ENCODE measurements at regions not wholly inside any gene's neighbourhood (a gene's known extent, or its start where the extent isn't known, plus 50 kb on each side); places are given as distances from the start of the nearest gene placed in this dataset.

DNA sequence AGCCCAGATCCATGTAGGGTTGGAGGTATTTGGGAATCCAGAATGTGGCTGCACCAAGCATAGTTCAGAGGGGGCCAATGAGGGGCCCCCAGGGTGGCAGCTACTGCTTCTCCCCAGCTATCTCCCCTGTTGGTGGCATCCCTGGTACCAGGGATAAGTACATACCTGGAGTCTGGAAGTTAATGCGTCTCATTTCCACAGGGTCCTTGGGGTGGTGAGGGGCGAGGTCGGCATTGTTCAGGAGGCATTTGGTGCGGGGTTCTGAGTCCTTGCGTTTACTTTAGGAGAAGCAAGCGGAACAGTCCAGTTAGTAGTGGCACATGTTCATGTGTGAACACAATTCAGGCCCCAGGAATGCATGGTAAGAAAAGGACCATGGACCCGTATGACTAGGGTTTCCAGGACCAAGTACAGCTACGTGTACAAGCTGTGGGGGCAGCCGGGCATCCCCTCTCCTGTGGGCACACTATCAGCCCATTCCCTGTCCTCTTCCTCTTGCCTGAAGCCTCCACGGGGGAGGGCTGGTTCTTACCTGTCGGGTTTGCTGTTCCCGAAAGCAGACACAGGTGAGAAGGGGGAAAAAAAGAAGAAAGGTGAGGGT lies 122.3 kb downstream of the PTPRS start:
- no peaks in the 10 kb centered on the region for H3K4me1 ChIP-seq (ENCODE audit: control insufficient read depth, insufficient read depth, low read depth, low read length)
- no peak overlapping the region for H3K4me3 ChIP-seq (ENCODE audit: insufficient read depth in 1 of 2, low read depth in 1 of 2, low read length in 2 of 2)
- H3K9ac ChIP-seq (ENCODE audit: low read length), result no peak overlapping the region
- H2AFZ ChIP-seq (ENCODE audit: low read depth, low read length), result no peak overlapping the region
- H3K4me2 ChIP-seq (ENCODE audit: low read length, poor library complexity, severe bottlenecking), result no peak overlapping the region
- no peaks in the 10 kb centered on the region for H3K79me1 ChIP-seq (replicated peaks; ENCODE audit: low read length, poor library complexity, severe bottlenecking)
- H3K36me3 ChIP-seq (ENCODE audit: control insufficient read depth in 1 of 2, insufficient read depth in 2 of 2, low read depth in 1 of 2, low read length in 2 of 2), result peaks cover 86 to 88% of the 10 kb centered on the region in 2 experiments
- no peak overlapping the region for H3K4ac ChIP-seq (ENCODE audit: low read depth in 1 of 2, low read length in 2 of 2)
- no peak overlapping the region for H3K18ac ChIP-seq (ENCODE audit: low read depth in 1 of 2, low read length in 2 of 2)
- DNase-seq, result no peak
- no peak overlapping the region for H2BK5ac ChIP-seq (ENCODE audit: low read depth, low read length, poor library complexity, severe bottlenecking)
- peaks cover 24% of the 10 kb centered on the region for H3K9me3 ChIP-seq (ENCODE audit: control insufficient read depth, low read length)
- H2BK12ac ChIP-seq (ENCODE audit: low read length in 2 of 2), result no peak overlapping the region
- H3K23ac ChIP-seq (ENCODE audit: low read length in 2 of 2), result no peak overlapping the region
- no peak overlapping the region for H3K27ac ChIP-seq (ENCODE audit: low read length, poor library complexity, severe bottlenecking)
- 96% methylated on average over 11 of the region's 12 CpGs for WGBS
- H3K27me3 ChIP-seq (ENCODE audit: control insufficient read depth in 1 of 2, insufficient read depth in 1 of 2, low read length in 2 of 2), result no peaks in the 10 kb centered on the region
- H2AK5ac ChIP-seq (ENCODE audit: low read length, severe bottlenecking), result no peak overlapping the region
- H4K8ac ChIP-seq (ENCODE audit: low read length), result no peak overlapping the region
- H3K14ac ChIP-seq (ENCODE audit: low read length in 2 of 2), result no peak overlapping the region
- no peak overlapping the region for H2BK15ac ChIP-seq (ENCODE audit: low read depth, poor library complexity, severe bottlenecking)
- no peak overlapping the region for H4K91ac ChIP-seq (ENCODE audit: low read length)
- H2BK120ac ChIP-seq (ENCODE audit: low read depth, low read length), result no peak overlapping the region

DNA sequence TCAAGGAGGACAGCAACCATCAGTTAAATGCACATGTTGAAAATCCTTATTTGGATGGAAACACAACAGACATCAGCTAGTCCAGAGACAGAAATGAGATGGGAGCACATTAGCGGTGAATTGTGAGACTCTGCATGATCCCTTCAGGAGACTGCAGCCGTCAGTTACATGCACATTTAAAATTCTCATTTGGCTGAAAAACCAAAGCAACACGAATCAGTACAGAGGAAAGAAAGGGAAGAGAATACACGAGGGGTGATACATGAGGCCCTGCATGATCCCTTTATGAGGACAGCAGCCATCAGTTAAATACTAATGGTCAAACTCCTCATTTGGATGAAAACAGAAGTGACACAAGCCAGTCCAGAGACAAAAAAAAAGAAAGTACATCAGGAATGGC lies 123.4 kb downstream of the PTPRS start:
- Histone ChIP-seq H3K18ac (ENCODE audit: low read depth in 1 of 2, low read length in 2 of 2) (no peak overlapping the region), H4K8ac (ENCODE audit: low read length) (no peak overlapping the region), H3K4me1 (ENCODE audit: control insufficient read depth, insufficient read depth, low read depth, low read length) (no peaks in the 10 kb centered on the region), H3K27me3 (ENCODE audit: control insufficient read depth in 1 of 2, insufficient read depth in 1 of 2, low read length in 2 of 2) (no peaks in the 10 kb centered on the region), H2BK15ac (ENCODE audit: low read depth, poor library complexity, severe bottlenecking) (no peak overlapping the region), H3K36me3 (ENCODE audit: control insufficient read depth in 1 of 2, insufficient read depth in 2 of 2, low read depth in 1 of 2, low read length in 2 of 2) (peaks cover 86 to 95% of the 10 kb centered on the region in 2 experiments), H4K91ac (ENCODE audit: low read length) (no peak overlapping the region), H2BK5ac (ENCODE audit: low read depth, low read length, poor library complexity, severe bottlenecking) (no peak overlapping the region), H3K4ac (ENCODE audit: low read depth in 1 of 2, low read length in 2 of 2) (no peak overlapping the region), H3K14ac (ENCODE audit: low read length in 2 of 2) (no peak overlapping the region), H2AK5ac (ENCODE audit: low read length, severe bottlenecking) (no peak overlapping the region), H3K9me3 (ENCODE audit: control insufficient read depth, low read length) (peaks cover 24% of the 10 kb centered on the region), H2BK12ac (ENCODE audit: low read length in 2 of 2) (no peak overlapping the region), H2AFZ (ENCODE audit: low read depth, low read length) (no peak overlapping the region), H3K27ac (ENCODE audit: low read length, poor library complexity, severe bottlenecking) (no peak overlapping the region), H3K9ac (ENCODE audit: low read length) (no peak overlapping the region), H3K23ac (ENCODE audit: low read length in 2 of 2) (no peak overlapping the region), H3K4me3 (ENCODE audit: insufficient read depth in 1 of 2, low read depth in 1 of 2, low read length in 2 of 2) (no peak overlapping the region), H3K4me2 (ENCODE audit: low read length, poor library complexity, severe bottlenecking) (no peak overlapping the region), H2BK120ac (ENCODE audit: low read depth, low read length) (no peak overlapping the region), H3K79me1 (replicated peaks; ENCODE audit: low read length, poor library complexity, severe bottlenecking) (no peaks in the 10 kb centered on the region)
- DNase-seq, result no peak
- 87% methylated on average over 4 of the region's 4 CpGs for WGBS

- DNase-seq, result no peak
- peaks cover 87 to 96% of the 10 kb centered on the region in 2 experiments for H3K36me3 ChIP-seq (ENCODE audit: control insufficient read depth in 1 of 2, insufficient read depth in 2 of 2, low read depth in 1 of 2, low read length in 2 of 2)
- H3K27ac ChIP-seq (ENCODE audit: low read length, poor library complexity, severe bottlenecking), result no peak overlapping the region
- no peak overlapping the region for H4K91ac ChIP-seq (ENCODE audit: low read length)
- H2BK5ac ChIP-seq (ENCODE audit: low read depth, low read length, poor library complexity, severe bottlenecking), result no peak overlapping the region
- H3K4me3 ChIP-seq (ENCODE audit: insufficient read depth in 1 of 2, low read depth in 1 of 2, low read length in 2 of 2), result no peak overlapping the region
- H2BK120ac ChIP-seq (ENCODE audit: low read depth, low read length), result no peak overlapping the region
- H3K4me1 ChIP-seq (ENCODE audit: control insufficient read depth, insufficient read depth, low read depth, low read length), result no peaks in the 10 kb centered on the region
- H2AK5ac ChIP-seq (ENCODE audit: low read length, severe bottlenecking), result no peak overlapping the region
- no peak overlapping the region for H3K23ac ChIP-seq (ENCODE audit: low read length in 2 of 2)
- H3K79me1 ChIP-seq (replicated peaks; ENCODE audit: low read length, poor library complexity, severe bottlenecking), result no peaks in the 10 kb centered on the region
- no peak overlapping the region for H2BK15ac ChIP-seq (ENCODE audit: low read depth, poor library complexity, severe bottlenecking)
- H4K8ac ChIP-seq (ENCODE audit: low read length), result no peak overlapping the region
- no peak overlapping the region for H3K4ac ChIP-seq (ENCODE audit: low read depth in 1 of 2, low read length in 2 of 2)
- H2BK12ac ChIP-seq (ENCODE audit: low read length in 2 of 2), result no peak overlapping the region
- H3K18ac ChIP-seq (ENCODE audit: low read depth in 1 of 2, low read length in 2 of 2), result no peak overlapping the region
- H2AFZ ChIP-seq (ENCODE audit: low read depth, low read length), result no peak overlapping the region
- 97% methylated on average over 13 of the region's 14 CpGs for WGBS
- H3K27me3 ChIP-seq (ENCODE audit: control insufficient read depth in 1 of 2, insufficient read depth in 1 of 2, low read length in 2 of 2), result no peaks in the 10 kb centered on the region
- H3K14ac ChIP-seq (ENCODE audit: low read length in 2 of 2), result no peak overlapping the region
- H3K9ac ChIP-seq (ENCODE audit: low read length), result no peak overlapping the region
- H3K9me3 ChIP-seq (ENCODE audit: control insufficient read depth, low read length), result peaks cover 28% of the 10 kb centered on the region
- H3K4me2 ChIP-seq (ENCODE audit: low read length, poor library complexity, severe bottlenecking), result no peak overlapping the region
Measured at GRCh38 chr19:5216141-5216847, 124.3 kb downstream of the PTPRS start.

- Histone ChIP-seq H2AK5ac (ENCODE audit: low read length, severe bottlenecking) (no peak overlapping the region), H3K27me3 (ENCODE audit: control insufficient read depth in 1 of 2, insufficient read depth in 1 of 2, low read length in 2 of 2) (no peaks in the 10 kb centered on the region), H2BK15ac (ENCODE audit: low read depth, poor library complexity, severe bottlenecking) (no peak overlapping the region), H3K18ac (ENCODE audit: low read depth in 1 of 2, low read length in 2 of 2) (no peak overlapping the region), H3K4me1 (ENCODE audit: control insufficient read depth, insufficient read depth, low read depth, low read length) (no peaks in the 10 kb centered on the region), H4K91ac (ENCODE audit: low read length) (no peak overlapping the region), H3K9ac (ENCODE audit: low read length) (no peak overlapping the region), H3K4me3 (ENCODE audit: insufficient read depth in 1 of 2, low read depth in 1 of 2, low read length in 2 of 2) (no peak overlapping the region), H3K36me3 (ENCODE audit: control insufficient read depth in 1 of 2, insufficient read depth in 2 of 2, low read depth in 1 of 2, low read length in 2 of 2) (peaks cover 87 to 96% of the 10 kb centered on the region in 2 experiments), H2BK120ac (ENCODE audit: low read depth, low read length) (no peak overlapping the region), H2AFZ (ENCODE audit: low read depth, low read length) (no peak overlapping the region), H3K79me1 (replicated peaks; ENCODE audit: low read length, poor library complexity, severe bottlenecking) (no peaks in the 10 kb centered on the region), H3K23ac (ENCODE audit: low read length in 2 of 2) (no peak overlapping the region), H3K4ac (ENCODE audit: low read depth in 1 of 2, low read length in 2 of 2) (no peak overlapping the region), H3K27ac (ENCODE audit: low read length, poor library complexity, severe bottlenecking) (no peak overlapping the region), H3K9me3 (ENCODE audit: control insufficient read depth, low read length) (peaks cover 32% of the 10 kb centered on the region), H4K8ac (ENCODE audit: low read length) (no peak overlapping the region), H3K4me2 (ENCODE audit: low read length, poor library complexity, severe bottlenecking) (no peak overlapping the region), H2BK12ac (ENCODE audit: low read length in 2 of 2) (no peak overlapping the region), H3K14ac (ENCODE audit: low read length in 2 of 2) (no peak overlapping the region), H2BK5ac (ENCODE audit: low read depth, low read length, poor library complexity, severe bottlenecking) (no peak overlapping the region)
- no peak for DNase-seq
- WGBS, result 91% methylated on average over 18 of the region's 18 CpGs
Measured at GRCh38 chr19:5215431-5215830, 125.2 kb downstream of the PTPRS start.

Measured in mesenchymal stem cell (in vitro differentiated cells and primary cell).